ENCODE measurements at regions not wholly inside any gene's neighbourhood (a gene's known extent, or its start where the extent isn't known, plus 50 kb on each side); places are given as distances from the start of the nearest gene placed in this dataset.

GRCh38 chr18:2244641-2245040, 326.7 kb downstream of the METTL4 start:
- TF ChIP-seq CTCF (IDR thresholded peaks at IDR 0.05) = no peak
- no peak for TF ChIP-seq POLR2A (IDR thresholded peaks at IDR 0.05)

All from right lobe of liver (tissue), 4 donors.